ENCODE measurements at regions not wholly inside any gene's neighbourhood (a gene's known extent, or its start where the extent isn't known, plus 50 kb on each side); places are given as distances from the start of the nearest gene placed in this dataset.
"Not testable (repeated sequence)": the region's sequence is repeated elsewhere in the genome, so short reads cannot be mapped to it uniquely, and the experiment has no call there.

GRCh38 chr12:131599190-131600159, 111.4 kb upstream of the SFSWAP start:
- no peak overlapping the region for H3K4me2 ChIP-seq
- H3K27me3 ChIP-seq, result peaks cover 4% of the 10 kb centered on the region
- H3K4me3 ChIP-seq, result no peak overlapping the region
- no peak overlapping the region for H3K27ac ChIP-seq
- H3K9me2 ChIP-seq (replicated peaks; ENCODE audit: insufficient read depth), result no peaks in the 10 kb centered on the region
- no peaks in the 10 kb centered on the region for H3K79me2 ChIP-seq
- 90% methylated on average over 33 of the region's 33 CpGs for WGBS (ENCODE audit: low lambda C conversion rate, missing lambda C conversion rate)
- TF ChIP-seq EZH2phosphoT487 (IDR thresholded peaks at IDR 0.05; ENCODE audit: low read depth, severe bottlenecking, unreplicated experiment) (no peak), EZH2 (IDR thresholded peaks at IDR 0.05; ENCODE audit: borderline replicate concordance) (no peak)
- TF ChIP-seq, protein P1, sequence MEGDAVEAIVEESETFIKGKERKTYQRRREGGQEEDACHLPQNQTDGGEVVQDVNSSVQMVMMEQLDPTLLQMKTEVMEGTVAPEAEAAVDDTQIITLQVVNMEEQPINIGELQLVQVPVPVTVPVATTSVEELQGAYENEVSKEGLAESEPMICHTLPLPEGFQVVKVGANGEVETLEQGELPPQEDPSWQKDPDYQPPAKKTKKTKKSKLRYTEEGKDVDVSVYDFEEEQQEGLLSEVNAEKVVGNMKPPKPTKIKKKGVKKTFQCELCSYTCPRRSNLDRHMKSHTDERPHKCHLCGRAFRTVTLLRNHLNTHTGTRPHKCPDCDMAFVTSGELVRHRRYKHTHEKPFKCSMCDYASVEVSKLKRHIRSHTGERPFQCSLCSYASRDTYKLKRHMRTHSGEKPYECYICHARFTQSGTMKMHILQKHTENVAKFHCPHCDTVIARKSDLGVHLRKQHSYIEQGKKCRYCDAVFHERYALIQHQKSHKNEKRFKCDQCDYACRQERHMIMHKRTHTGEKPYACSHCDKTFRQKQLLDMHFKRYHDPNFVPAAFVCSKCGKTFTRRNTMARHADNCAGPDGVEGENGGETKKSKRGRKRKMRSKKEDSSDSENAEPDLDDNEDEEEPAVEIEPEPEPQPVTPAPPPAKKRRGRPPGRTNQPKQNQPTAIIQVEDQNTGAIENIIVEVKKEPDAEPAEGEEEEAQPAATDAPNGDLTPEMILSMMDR (IDR thresholded peaks at IDR 0.05; ENCODE audit: poor library complexity), result no peak
- H2AFZ ChIP-seq, result no peak overlapping the region
- no peaks in the 10 kb centered on the region for H4K20me1 ChIP-seq (ENCODE audit: insufficient read depth, poor library complexity, severe bottlenecking)
- DNase-seq (ENCODE audit: low spot score), result no peak
- H3K9me3 ChIP-seq (ENCODE audit: low read depth), result no peaks in the 10 kb centered on the region
- no peaks in the 10 kb centered on the region for H3K4me1 ChIP-seq (ENCODE audit: insufficient read depth)
- H3K36me3 ChIP-seq (replicated peaks; ENCODE audit: insufficient read depth, low read depth), result no peaks in the 10 kb centered on the region

GRCh38 chr12:131600160-131600532, 110.7 kb upstream of the SFSWAP start:
- DNase-seq (ENCODE audit: low spot score), result no peak
- WGBS (ENCODE audit: low lambda C conversion rate, missing lambda C conversion rate), result 87% methylated on average over 6 of the region's 6 CpGs
- H3K27me3 ChIP-seq, result peaks cover 11% of the 10 kb centered on the region

GRCh38 chr12:131601499-131601898, 109.4 kb upstream of the SFSWAP start:
- not testable (repeated sequence) for H3K4me1 ChIP-seq (ENCODE audit: insufficient read depth); H2AFZ ChIP-seq; H3K79me2 ChIP-seq; H3K4me2 ChIP-seq; H3K27ac ChIP-seq; H3K36me3 ChIP-seq (replicated peaks; ENCODE audit: insufficient read depth, low read depth); H4K20me1 ChIP-seq (ENCODE audit: insufficient read depth, poor library complexity, severe bottlenecking); H3K9me3 ChIP-seq (ENCODE audit: low read depth); DNase-seq (ENCODE audit: low spot score); H3K9me2 ChIP-seq (replicated peaks; ENCODE audit: insufficient read depth); H3K4me3 ChIP-seq
- peaks cover 21% of the 10 kb centered on the region for H3K27me3 ChIP-seq
- WGBS (ENCODE audit: low lambda C conversion rate, missing lambda C conversion rate), result 78% methylated on average over 5 of the region's 5 CpGs

More at GRCh38 chr12:131600160-131600532, 110.7 kb upstream of the SFSWAP start:
- Histone ChIP-seq H4K20me1 (ENCODE audit: insufficient read depth, poor library complexity, severe bottlenecking) (no peaks in the 10 kb centered on the region), H3K4me1 (ENCODE audit: insufficient read depth) (no peaks in the 10 kb centered on the region), H3K4me2 (no peak overlapping the region), H3K9me2 (replicated peaks; ENCODE audit: insufficient read depth) (no peaks in the 10 kb centered on the region), H2AFZ (no peak overlapping the region), H3K36me3 (replicated peaks; ENCODE audit: insufficient read depth, low read depth) (no peaks in the 10 kb centered on the region), H3K27ac (no peak overlapping the region), H3K79me2 (no peaks in the 10 kb centered on the region), H3K4me3 (no peak overlapping the region), H3K9me3 (ENCODE audit: low read depth) (no peaks in the 10 kb centered on the region)
- no peak for TF ChIP-seq EZH2 (IDR thresholded peaks at IDR 0.05; ENCODE audit: borderline replicate concordance)
- TF ChIP-seq, protein P1 (IDR thresholded peaks at IDR 0.05; ENCODE audit: poor library complexity), result no peak
- TF ChIP-seq EZH2phosphoT487 (IDR thresholded peaks at IDR 0.05; ENCODE audit: low read depth, severe bottlenecking, unreplicated experiment), result no peak

GRCh38 chr12:131603106-131603938, 107.6 kb upstream of the SFSWAP start:
- TF ChIP-seq EZH2phosphoT487 (IDR thresholded peaks at IDR 0.05; ENCODE audit: low read depth, severe bottlenecking, unreplicated experiment), result no peak
- TF ChIP-seq, protein P1 (IDR thresholded peaks at IDR 0.05; ENCODE audit: poor library complexity), result no peak
- no peak for TF ChIP-seq EZH2 (IDR thresholded peaks at IDR 0.05; ENCODE audit: borderline replicate concordance)
- Histone ChIP-seq H3K27ac (no peak overlapping the region), H3K4me2 (no peak overlapping the region), H3K9me2 (replicated peaks; ENCODE audit: insufficient read depth) (no peaks in the 10 kb centered on the region), H3K4me1 (ENCODE audit: insufficient read depth) (no peaks in the 10 kb centered on the region), H3K9me3 (ENCODE audit: low read depth) (no peaks in the 10 kb centered on the region), H3K27me3 (peaks cover 28% of the 10 kb centered on the region), H3K36me3 (replicated peaks; ENCODE audit: insufficient read depth, low read depth) (no peaks in the 10 kb centered on the region), H3K4me3 (no peak overlapping the region), H3K79me2 (no peaks in the 10 kb centered on the region), H4K20me1 (ENCODE audit: insufficient read depth, poor library complexity, severe bottlenecking) (no peaks in the 10 kb centered on the region), H2AFZ (no peak overlapping the region)
- 75% methylated on average over 8 of the region's 8 CpGs for WGBS (ENCODE audit: low lambda C conversion rate, missing lambda C conversion rate)
- DNase-seq (ENCODE audit: low spot score), result no peak
